ENCODE measurements at regions not wholly inside any gene's neighbourhood (a gene's known extent, or its start where the extent isn't known, plus 50 kb on each side); places are given as distances from the start of the nearest gene placed in this dataset.

GRCh38 chrX:14173873-14174272 lies 144.2 kb upstream of the GEMIN8 start:
- in situ Hi-C loops (cut with MboI), result no loop called here
- WGBS (ENCODE audit: insufficient coverage, low coverage, missing lambda C conversion rate), result 0% methylated on average over 1 of the region's 1 CpG

More at GRCh38 chrX:14173873-14174272, 144.2 kb upstream of the GEMIN8 start:
- intact Hi-C loops (cut with micrococcal nuclease), result no loop called here
- Histone ChIP-seq H3K79me2 (ENCODE audit: control insufficient read depth, insufficient read depth, low read length) (no peaks in the 10 kb centered on the region), H3K4me2 (ENCODE audit: insufficient read depth, low read length) (no peak overlapping the region), H3K36me3 (ENCODE audit: control insufficient read depth, insufficient read depth, low read length) (no peaks in the 10 kb centered on the region), H3K27me3 (ENCODE audit: control insufficient read depth in 2 of 2, insufficient read depth in 2 of 2, low read length in 2 of 2) (no peaks in the 10 kb centered on the region), H3K4me1 (replicated peaks in 1 of 2; ENCODE audit: control insufficient read depth in 2 of 2, insufficient read depth in 2 of 2, low read length in 2 of 2) (no peaks in the 10 kb centered on the region), H3K27ac (ENCODE audit: extremely low read depth, low read depth, low read length) (no peak overlapping the region), H3K9ac (ENCODE audit: insufficient read depth in 1 of 2, low read depth in 2 of 2, low read length in 2 of 2) (no peak overlapping the region), H3K9me3 (replicated peaks; ENCODE audit: control insufficient read depth, insufficient read depth, low read depth, low read length) (no peaks in the 10 kb centered on the region), H4K20me1 (replicated peaks; ENCODE audit: control insufficient read depth, insufficient read depth, low read length) (no peaks in the 10 kb centered on the region), H2AFZ (ENCODE audit: low read depth, low read length) (no peak overlapping the region), H3K4me3 (no peak overlapping the region), H3K9me1 (ENCODE audit: control insufficient read depth, insufficient read depth, low read length) (no peaks in the 10 kb centered on the region)
- DNase-seq (ENCODE audit: extremely low read depth in 1 of 4, low spot score in 3 of 4) (no peak), ATAC-seq (no peak), FAIRE-seq (no peak)
- no TSS peak for BruUV-seq (replicated peaks)
- TF ChIP-seq DNMT1 (IDR thresholded peaks at IDR 0.05), result no peak
- TF ChIP-seq CC2D1A (IDR thresholded peaks at IDR 0.05), result no peak
- no peak for TF ChIP-seq MEIS2 (IDR thresholded peaks at IDR 0.05; ENCODE audit: partially characterized antibody)
- no peak for TF ChIP-seq TCF7L2 (IDR thresholded peaks at IDR 0.05; ENCODE audit: low read depth, low read length)
- TF ChIP-seq HBP1 (CRISPR knock-in tag; IDR thresholded peaks at IDR 0.05), result no peak
- no peak for TF ChIP-seq ZBTB26 (CRISPR knock-in tag; IDR thresholded peaks at IDR 0.05)
- TF ChIP-seq ZBTB5 (IDR thresholded peaks at IDR 0.05), result no peak
- no peak for TF ChIP-seq ZBTB34 (CRISPR knock-in tag; IDR thresholded peaks at IDR 0.05)
- TF ChIP-seq HNRNPL (IDR thresholded peaks at IDR 0.05; ENCODE audit: low read depth, low read length), result no peak
- TF ChIP-seq POLR2AphosphoS2 (IDR thresholded peaks at IDR 0.05; ENCODE audit: low read length), result no peak
- CTCF ChIA-PET (ENCODE audit: low intra/inter-chr PET ratio), result no interaction called here
- POLR2A ChIA-PET, result no interaction called here
